Parathyroid adenoma (tissue), 2 donors: ENCODE measurements at regions not wholly inside any gene's neighbourhood (a gene's known extent, or its start where the extent isn't known, plus 50 kb on each side); places are given as distances from the start of the nearest gene placed in this dataset.

Experiments
- H2AFZ ChIP-seq: fragments of 300-600 bp; sonication (generic); one replicate; pipeline ENCODE4 v1.7.0; 2017; ENCODE audit warnings: antibody characterized with exemption, mild to moderate bottlenecking
- H3K27ac ChIP-seq: fragments of 300-600 bp; sonication (generic); one replicate; pipeline ENCODE4 v1.7.0; 2017
- H3K27me3 ChIP-seq: fragments of 300-600 bp; sonication (generic); one replicate; pipeline ENCODE4 v1.7.0; 2017; ENCODE audit warnings: low read length; ENCODE audit not compliant: control insufficient read depth, insufficient read depth
- H3K36me3 ChIP-seq: fragments of 300-600 bp; sonication (generic); one replicate; pipeline ENCODE4 v1.7.0; 2017; ENCODE audit warnings: low read length; ENCODE audit not compliant: control insufficient read depth, insufficient read depth
- H3K4me1 ChIP-seq: fragments of 300-600 bp; sonication (generic); one replicate; pipeline ENCODE4 v1.7.0; 2017; ENCODE audit warnings: control low read depth
- H3K4me2 ChIP-seq: fragments of 300-600 bp; sonication (generic); one replicate; pipeline ENCODE4 v1.7.0; 2017; ENCODE audit warnings: low read length
- H3K4me3 ChIP-seq: fragments of 300-600 bp; sonication (generic); one replicate; pipeline ENCODE4 v1.7.0; 2017; ENCODE audit warnings: low read depth, low read length
- H3K79me2 ChIP-seq: fragments of 300-600 bp; sonication (generic); one replicate; pipeline ENCODE4 v1.7.0; 2017; ENCODE audit warnings: control low read depth
- H3K9ac ChIP-seq: fragments of 300-600 bp; sonication (generic); one replicate; pipeline ENCODE4 v1.7.0; 2017; ENCODE audit warnings: mild to moderate bottlenecking
- H3K9me3 ChIP-seq: fragments of 300-600 bp; sonication (generic); one replicate; pipeline ENCODE4 v1.7.0; 2017; ENCODE audit warnings: low read length; ENCODE audit not compliant: control insufficient read depth
- TF ChIP-seq, protein P1 (sequence below): fragments of 300-600 bp; sonication (generic); IDR thresholded peaks from one replicate; pipeline ENCODE4 v1.7.0; 2017; ENCODE audit warnings: antibody characterized with exemption, mild to moderate bottlenecking
- donor health status: primary hyperparathyroidism.

DNA sequence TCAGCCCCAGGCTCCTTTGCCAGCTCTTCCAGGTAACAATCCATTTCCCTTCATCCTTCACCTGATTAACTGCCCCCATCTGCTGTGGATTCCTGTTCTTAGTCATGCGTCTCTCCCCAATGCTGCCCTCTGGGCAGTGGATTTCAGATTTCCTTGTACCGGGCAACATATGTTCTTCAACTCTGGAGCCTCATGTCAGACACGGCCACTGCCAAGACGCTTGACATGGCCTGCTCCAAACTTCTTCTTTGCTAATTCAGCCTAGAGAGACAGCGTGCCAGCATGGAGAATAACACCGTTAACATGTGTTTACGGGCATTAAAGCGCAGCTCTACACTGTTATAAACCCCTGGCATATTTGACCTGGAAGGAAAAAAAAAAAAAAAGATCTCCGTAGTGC lies 1035.1 kb upstream of the NR2F2 start:
- no peak overlapping the region for H2AFZ ChIP-seq
- H3K4me1 ChIP-seq, result no peaks in the 10 kb centered on the region
- no peaks in the 10 kb centered on the region for H3K36me3 ChIP-seq
- no peak overlapping the region for H3K9ac ChIP-seq
- no peaks in the 10 kb centered on the region for H3K27me3 ChIP-seq
- no peaks in the 10 kb centered on the region for H3K79me2 ChIP-seq
- H3K4me2 ChIP-seq, result no peak overlapping the region
- no peak overlapping the region for H3K27ac ChIP-seq
- TF ChIP-seq, protein P1, sequence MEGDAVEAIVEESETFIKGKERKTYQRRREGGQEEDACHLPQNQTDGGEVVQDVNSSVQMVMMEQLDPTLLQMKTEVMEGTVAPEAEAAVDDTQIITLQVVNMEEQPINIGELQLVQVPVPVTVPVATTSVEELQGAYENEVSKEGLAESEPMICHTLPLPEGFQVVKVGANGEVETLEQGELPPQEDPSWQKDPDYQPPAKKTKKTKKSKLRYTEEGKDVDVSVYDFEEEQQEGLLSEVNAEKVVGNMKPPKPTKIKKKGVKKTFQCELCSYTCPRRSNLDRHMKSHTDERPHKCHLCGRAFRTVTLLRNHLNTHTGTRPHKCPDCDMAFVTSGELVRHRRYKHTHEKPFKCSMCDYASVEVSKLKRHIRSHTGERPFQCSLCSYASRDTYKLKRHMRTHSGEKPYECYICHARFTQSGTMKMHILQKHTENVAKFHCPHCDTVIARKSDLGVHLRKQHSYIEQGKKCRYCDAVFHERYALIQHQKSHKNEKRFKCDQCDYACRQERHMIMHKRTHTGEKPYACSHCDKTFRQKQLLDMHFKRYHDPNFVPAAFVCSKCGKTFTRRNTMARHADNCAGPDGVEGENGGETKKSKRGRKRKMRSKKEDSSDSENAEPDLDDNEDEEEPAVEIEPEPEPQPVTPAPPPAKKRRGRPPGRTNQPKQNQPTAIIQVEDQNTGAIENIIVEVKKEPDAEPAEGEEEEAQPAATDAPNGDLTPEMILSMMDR, result no peak
- H3K9me3 ChIP-seq, result no peaks in the 10 kb centered on the region
- H3K4me3 ChIP-seq, result no peak overlapping the region

DNA sequence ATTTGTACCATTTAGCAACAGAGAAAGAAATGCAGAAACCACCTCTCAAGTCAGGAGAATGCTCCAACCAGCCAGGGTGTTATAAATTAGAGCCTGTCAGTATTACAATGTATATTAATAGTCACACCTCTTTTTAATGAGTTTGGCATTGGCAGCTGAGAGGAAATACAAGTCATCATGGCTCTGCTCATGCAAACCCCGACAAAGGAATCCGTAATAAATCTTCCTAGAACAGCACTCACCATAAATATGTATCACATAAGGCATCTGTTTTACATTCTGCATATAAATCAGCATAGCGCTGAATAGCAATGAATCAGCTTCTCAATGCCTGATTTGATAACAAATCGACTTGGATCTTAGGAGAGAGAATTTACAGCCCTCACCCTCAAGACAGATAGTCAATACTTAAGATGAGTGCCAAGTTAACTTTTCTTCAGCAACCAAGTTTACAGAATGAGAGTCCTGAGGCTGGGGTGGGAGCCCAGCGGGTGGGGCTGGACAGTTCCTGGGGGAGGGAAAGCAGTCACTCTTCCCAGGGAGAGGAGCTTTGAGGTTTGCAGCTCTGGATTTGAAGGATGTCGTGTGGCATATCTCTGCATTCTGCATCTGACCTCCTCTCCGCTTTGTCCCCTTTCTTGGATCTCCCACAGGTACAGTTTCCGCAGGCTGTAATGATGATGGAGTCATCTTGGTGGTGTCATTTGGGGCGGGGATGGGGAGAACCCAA lies 1034.4 kb upstream of the NR2F2 start:
- no peaks in the 10 kb centered on the region for H3K4me1 ChIP-seq
- H3K36me3 ChIP-seq, result no peaks in the 10 kb centered on the region
- H3K9ac ChIP-seq, result no peak overlapping the region
- no peak overlapping the region for H3K4me3 ChIP-seq
- no peaks in the 10 kb centered on the region for H3K9me3 ChIP-seq
- no peak overlapping the region for H3K4me2 ChIP-seq
- no peak overlapping the region for H3K27ac ChIP-seq
- TF ChIP-seq, protein P1, result no peak
- H3K79me2 ChIP-seq, result no peaks in the 10 kb centered on the region
- H2AFZ ChIP-seq, result no peak overlapping the region
- H3K27me3 ChIP-seq, result no peaks in the 10 kb centered on the region

DNA sequence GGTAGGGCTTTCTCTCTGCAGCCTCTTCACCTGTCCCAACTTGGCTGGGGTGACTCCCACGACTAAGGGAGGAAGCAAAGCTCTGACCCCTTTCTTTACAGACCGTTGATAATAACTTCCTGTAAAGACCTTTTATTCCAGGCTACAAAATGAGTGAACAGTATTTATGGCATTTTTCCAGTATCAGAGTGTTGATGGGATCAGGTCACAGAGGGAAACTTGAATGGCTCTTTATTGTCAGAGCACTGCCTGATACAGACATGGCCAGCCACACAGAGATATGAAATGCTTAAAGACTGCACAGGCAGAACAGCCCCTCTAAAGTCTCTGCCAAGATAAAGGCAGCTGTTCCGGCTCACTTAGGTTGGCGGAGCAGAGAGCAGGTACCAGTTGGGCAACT lies 1033.9 kb upstream of the NR2F2 start:
- Histone ChIP-seq H3K36me3 (no peaks in the 10 kb centered on the region), H3K27me3 (no peaks in the 10 kb centered on the region), H3K9me3 (no peaks in the 10 kb centered on the region), H3K4me1 (no peaks in the 10 kb centered on the region), H3K4me2 (no peak overlapping the region), H2AFZ (no peak overlapping the region), H3K4me3 (no peak overlapping the region), H3K27ac (no peak overlapping the region), H3K9ac (no peak overlapping the region), H3K79me2 (no peaks in the 10 kb centered on the region)
- TF ChIP-seq, protein P1, result no peak

DNA sequence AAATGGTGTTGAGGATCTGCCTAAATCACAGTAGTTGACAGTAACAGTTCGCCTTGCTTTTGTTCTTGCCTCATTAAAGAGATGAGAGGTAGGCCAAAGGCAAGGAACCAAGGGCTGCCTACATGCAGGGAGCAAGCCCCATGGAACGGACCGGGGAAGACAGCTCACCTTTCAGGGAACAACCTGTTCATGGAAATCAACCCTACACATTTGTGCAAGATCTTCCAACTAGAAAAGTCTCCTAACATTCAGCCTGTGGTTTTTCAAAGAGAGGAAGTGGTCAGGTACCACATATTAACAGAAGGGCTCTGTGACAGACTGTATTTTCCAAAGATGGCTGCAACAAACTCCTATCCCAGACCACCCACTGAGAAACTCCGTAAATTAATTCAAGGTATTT lies 1031.8 kb upstream of the NR2F2 start:
- no peaks in the 10 kb centered on the region for H3K9me3 ChIP-seq
- H3K4me3 ChIP-seq, result no peak overlapping the region
- no peak overlapping the region for H3K27ac ChIP-seq
- no peaks in the 10 kb centered on the region for H3K4me1 ChIP-seq
- TF ChIP-seq, protein P1, result no peak
- H3K9ac ChIP-seq, result no peak overlapping the region
- no peaks in the 10 kb centered on the region for H3K79me2 ChIP-seq
- no peaks in the 10 kb centered on the region for H3K27me3 ChIP-seq
- no peak overlapping the region for H3K4me2 ChIP-seq
- no peaks in the 10 kb centered on the region for H3K36me3 ChIP-seq
- no peak overlapping the region for H2AFZ ChIP-seq

DNA sequence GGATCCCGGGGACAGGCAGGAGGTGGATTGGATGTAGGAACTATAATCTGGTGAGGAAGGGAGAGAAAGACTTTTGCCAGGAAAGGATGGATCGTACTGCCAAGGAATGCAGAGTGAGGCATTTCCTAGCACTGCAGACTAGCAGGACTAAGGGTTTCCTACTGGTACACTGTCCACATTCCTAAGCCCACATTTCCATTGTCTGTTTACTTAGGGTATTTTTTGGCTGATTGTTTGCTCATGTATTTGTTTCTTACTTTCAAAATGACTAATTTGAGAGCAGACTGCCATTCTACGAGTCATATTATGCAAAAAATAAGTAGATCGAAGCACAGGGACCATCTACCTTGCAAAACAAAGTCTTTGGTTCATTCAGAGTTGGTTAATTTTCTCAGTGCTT lies 1029.5 kb upstream of the NR2F2 start:
- Histone ChIP-seq H3K27ac (no peak overlapping the region), H3K79me2 (no peaks in the 10 kb centered on the region), H3K9ac (no peak overlapping the region), H3K4me1 (no peaks in the 10 kb centered on the region), H2AFZ (no peak overlapping the region), H3K36me3 (no peaks in the 10 kb centered on the region), H3K4me2 (no peak overlapping the region), H3K4me3 (no peak overlapping the region), H3K9me3 (no peaks in the 10 kb centered on the region), H3K27me3 (no peaks in the 10 kb centered on the region)
- TF ChIP-seq, protein P1, result no peak
